Skeletal muscle satellite cell (primary cell): ENCODE measurements at regions not wholly inside any gene's neighbourhood (a gene's known extent, or its start where the extent isn't known, plus 50 kb on each side); places are given as distances from the start of the nearest gene placed in this dataset.

Experiments
- H3K27me3 ChIP-seq: 2 replicates; pipeline ENCODE4 v1.7.0; 2013; ENCODE audit warnings: low read length; ENCODE audit not compliant: control insufficient read depth, insufficient read depth
- H3K36me3 ChIP-seq: 2 replicates; pipeline ENCODE4 v1.7.0; 2013; ENCODE audit warnings: mild to moderate bottlenecking, control low read depth, low read length; ENCODE audit not compliant: insufficient read depth
- H3K4me1 ChIP-seq: 2 replicates; pipeline ENCODE4 v1.7.0; 2013; ENCODE audit warnings: low read length; ENCODE audit not compliant: control insufficient read depth, insufficient read depth
- H3K4me2 ChIP-seq: 2 replicates; pipeline ENCODE4 v1.7.0; 2013; ENCODE audit warnings: mild to moderate bottlenecking, low read length
- H3K4me3 ChIP-seq: 2 replicates; pipeline ENCODE4 v1.7.0; 2013; ENCODE audit warnings: low read length
- H3K9ac ChIP-seq: 2 replicates; pipeline ENCODE4 v1.7.0; 2013; ENCODE audit warnings: mild to moderate bottlenecking, low read depth, low read length, moderate library complexity
- H3K9me3 ChIP-seq: replicated peaks from 2 replicates; pipeline ENCODE4 v1.7.0; 2013; ENCODE audit warnings: mild to moderate bottlenecking, control low read depth, low read length

GRCh38 chr13:90974249-90974975 lies 373.1 kb upstream of the MIR17HG start:
- H3K27me3 ChIP-seq: no peaks in the 10 kb centered on the region
- H3K4me2 ChIP-seq: no peak overlapping the region
- no peak overlapping the region for H3K9ac ChIP-seq
- no peaks in the 10 kb centered on the region for H3K36me3 ChIP-seq
- H3K9me3 ChIP-seq: no peaks in the 10 kb centered on the region
- H3K4me3 ChIP-seq: no peak overlapping the region
- no peaks in the 10 kb centered on the region for H3K4me1 ChIP-seq

GRCh38 chr13:90979059-90979458 lies 368.4 kb upstream of the MIR17HG start:
- no peak overlapping the region for H3K4me2 ChIP-seq
- no peaks in the 10 kb centered on the region for H3K27me3 ChIP-seq
- no peak overlapping the region for H3K9ac ChIP-seq
- no peak overlapping the region for H3K4me3 ChIP-seq
- H3K9me3 ChIP-seq: no peaks in the 10 kb centered on the region
- no peaks in the 10 kb centered on the region for H3K36me3 ChIP-seq
- H3K4me1 ChIP-seq: no peaks in the 10 kb centered on the region

GRCh38 chr13:90984756-90985155 lies 362.7 kb upstream of the MIR17HG start:
- H3K27me3 ChIP-seq: no peaks in the 10 kb centered on the region
- no peaks in the 10 kb centered on the region for H3K4me1 ChIP-seq
- no peak overlapping the region for H3K4me2 ChIP-seq
- no peak overlapping the region for H3K4me3 ChIP-seq
- no peaks in the 10 kb centered on the region for H3K36me3 ChIP-seq
- H3K9me3 ChIP-seq: no peaks in the 10 kb centered on the region
- no peak overlapping the region for H3K9ac ChIP-seq

GRCh38 chr13:90995001-90995400 lies 352.5 kb upstream of the MIR17HG start:
- no peak overlapping the region for H3K9ac ChIP-seq
- no peak overlapping the region for H3K4me3 ChIP-seq
- H3K9me3 ChIP-seq: no peaks in the 10 kb centered on the region
- H3K27me3 ChIP-seq: no peaks in the 10 kb centered on the region
- no peaks in the 10 kb centered on the region for H3K4me1 ChIP-seq
- H3K4me2 ChIP-seq: no peak overlapping the region
- H3K36me3 ChIP-seq: no peaks in the 10 kb centered on the region

GRCh38 chr13:90995614-90996013 lies 351.9 kb upstream of the MIR17HG start:
- no peak overlapping the region for H3K4me2 ChIP-seq
- H3K4me3 ChIP-seq: no peak overlapping the region

GRCh38 chr13:90997951-90998350 lies 349.5 kb upstream of the MIR17HG start:
- Histone ChIP-seq H3K4me2 (no peak overlapping the region), H3K4me3 (no peak overlapping the region), H3K9ac (no peak overlapping the region), H3K27me3 (no peaks in the 10 kb centered on the region), H3K36me3 (no peaks in the 10 kb centered on the region), H3K9me3 (no peaks in the 10 kb centered on the region), H3K4me1 (no peaks in the 10 kb centered on the region)

More at GRCh38 chr13:90995614-90996013, 351.9 kb upstream of the MIR17HG start:
- H3K9ac ChIP-seq: no peak overlapping the region
- H3K27me3 ChIP-seq: no peaks in the 10 kb centered on the region
- H3K9me3 ChIP-seq: no peaks in the 10 kb centered on the region
- no peaks in the 10 kb centered on the region for H3K36me3 ChIP-seq
- H3K4me1 ChIP-seq: no peaks in the 10 kb centered on the region

- no peaks in the 10 kb centered on the region for H3K4me1 ChIP-seq
- H3K9me3 ChIP-seq: no peaks in the 10 kb centered on the region
- no peaks in the 10 kb centered on the region for H3K36me3 ChIP-seq
- no peak overlapping the region for H3K4me2 ChIP-seq
- H3K4me3 ChIP-seq: no peak overlapping the region
- no peaks in the 10 kb centered on the region for H3K27me3 ChIP-seq
- no peak overlapping the region for H3K9ac ChIP-seq
Observed at GRCh38 chr13:90999401-90999800, 348.1 kb upstream of the MIR17HG start.

- Histone ChIP-seq H3K9me3 (no peaks in the 10 kb centered on the region), H3K9ac (no peak overlapping the region), H3K27me3 (no peaks in the 10 kb centered on the region), H3K4me1 (no peaks in the 10 kb centered on the region), H3K4me3 (no peak overlapping the region), H3K36me3 (no peaks in the 10 kb centered on the region), H3K4me2 (no peak overlapping the region)
Observed at GRCh38 chr13:91001371-91001770, 346.1 kb upstream of the MIR17HG start.

GRCh38 chr13:91014696-91015095 lies 332.8 kb upstream of the MIR17HG start:
- Histone ChIP-seq H3K36me3 (no peaks in the 10 kb centered on the region), H3K4me1 (no peaks in the 10 kb centered on the region), H3K27me3 (no peaks in the 10 kb centered on the region), H3K9me3 (no peaks in the 10 kb centered on the region), H3K4me2 (no peak overlapping the region), H3K4me3 (no peak overlapping the region), H3K9ac (no peak overlapping the region)

- Histone ChIP-seq H3K4me2 (no peak overlapping the region), H3K36me3 (no peaks in the 10 kb centered on the region), H3K9ac (no peak overlapping the region), H3K4me3 (no peak overlapping the region), H3K9me3 (no peaks in the 10 kb centered on the region), H3K4me1 (no peaks in the 10 kb centered on the region), H3K27me3 (no peaks in the 10 kb centered on the region)
Observed at GRCh38 chr13:91017031-91017668, 330.3 kb upstream of the MIR17HG start.

- no peak overlapping the region for H3K9ac ChIP-seq
- no peaks in the 10 kb centered on the region for H3K4me1 ChIP-seq
- no peaks in the 10 kb centered on the region for H3K27me3 ChIP-seq
- H3K4me3 ChIP-seq: no peak overlapping the region
- H3K4me2 ChIP-seq: no peak overlapping the region
- no peaks in the 10 kb centered on the region for H3K9me3 ChIP-seq
- H3K36me3 ChIP-seq: no peaks in the 10 kb centered on the region
Observed at GRCh38 chr13:91017669-91018053, 329.8 kb upstream of the MIR17HG start.

- no peak overlapping the region for H3K4me2 ChIP-seq
Observed at GRCh38 chr13:91020461-91021034, 326.9 kb upstream of the MIR17HG start.

More at GRCh38 chr13:91020461-91021034, 326.9 kb upstream of the MIR17HG start:
- Histone ChIP-seq H3K36me3 (no peaks in the 10 kb centered on the region), H3K4me3 (no peak overlapping the region), H3K9me3 (no peaks in the 10 kb centered on the region), H3K27me3 (no peaks in the 10 kb centered on the region), H3K9ac (no peak overlapping the region), H3K4me1 (no peaks in the 10 kb centered on the region)
